Uterus (tissue), 3 donors: ENCODE measurements at regions not wholly inside any gene's neighbourhood (a gene's known extent, or its start where the extent isn't known, plus 50 kb on each side); places are given as distances from the start of the nearest gene placed in this dataset. TPM values are rescaled to one million over a fixed set of nuclear protein-coding genes. Genes with fewer than 3 reads are reported as not detected.
A peak's percentile ranks its signal among the peaks of the same experiment; 100 is the strongest.

Experiments
- DNase-seq, 2 donors: peaks; one replicate each; pipeline ENCODE4 v3.0.0-alpha.2; 2019 to 2020
- H3K27ac ChIP-seq, 2 donors: fragments of 200-600 bp; sonication (generic); 1 replicate in 1 of 2; 2 replicates in 1 of 2; pipeline ENCODE4 v1.5.1; 2016 to 2018
- H3K27me3 ChIP-seq, 2 donors: fragments of 200-600 bp; sonication (generic); one replicate each; pipeline ENCODE4 v1.5.1; 2018 to 2019; ENCODE audit warnings: control low read depth in 1 of 2
- H3K36me3 ChIP-seq, 2 donors: fragments of 200-600 bp; sonication (generic); one replicate each; pipeline ENCODE4 v1.5.1; 2019; ENCODE audit warnings: control low read depth in 1 of 2
- H3K4me1 ChIP-seq, 2 donors: fragments of 200-600 bp; sonication (generic); one replicate each; pipeline ENCODE4 v1.5.1; 2018 to 2019; ENCODE audit warnings: control low read depth in 1 of 2
- H3K4me3 ChIP-seq, 2 donors: fragments of 200-600 bp; sonication (generic); 1 replicate in 1 of 2; 2 replicates in 1 of 2; pipeline ENCODE4 v1.5.1; 2018 to 2019; ENCODE audit warnings: mild to moderate bottlenecking in 1 of 2
- H3K9me3 ChIP-seq, 2 donors: fragments of 200-600 bp; sonication (generic); one replicate each; pipeline ENCODE4 v1.5.1; 2019; ENCODE audit warnings: control low read depth in 1 of 2
- CTCF ChIP-seq, 4 experiments: fragments of 200-600 bp in 2 of 4; fragments of 450-650 bp in 2 of 4; sonication (generic) in 2 of 4; IDR thresholded peaks; one replicate each; pipeline ENCODE4 v1.5.1; 2016 to 2019; ENCODE audit warnings: antibody characterized with exemption in 4 of 4, mild to moderate bottlenecking in 2 of 4, moderate library complexity in 1 of 4
- POLR2A ChIP-seq, 2 donors: fragments of 450-650 bp; IDR thresholded peaks; one replicate each; pipeline ENCODE4 v1.6.1; 2016; ENCODE audit warnings: antibody characterized with exemption in 2 of 2, mild to moderate bottlenecking in 1 of 2, moderate library complexity in 1 of 2
- intact Hi-C: fragments of 100-400 bp; cut with DNase I; formaldehyde crosslinking; loops from one replicate; pipeline ENCODE4 v1.15.1; 2023; ENCODE audit warnings: low total_unique reads
- microRNA-seq: library from miRNA; unstranded; fragments of <30 nt; microRNA quantifications from one replicate; pipeline ENCODE4, GENCODE V29; 2016; ENCODE audit warnings: borderline microRNAs expressed, borderline replicate concordance
- small RNA-seq: library from RNA; depleted of rRNA; stranded (forward); fragments of <200 nt; gene quantifications from one replicate; pipeline ENCODE3, GENCODE V24; 2016
- donor health status: DM: yes; HTN: yes; CAD: no.

- no peaks in the 10 kb centered on the region for H3K9me3 ChIP-seq
- H3K4me1 ChIP-seq = no peaks in the 10 kb centered on the region
- no peak for TF ChIP-seq POLR2A (IDR thresholded peaks at IDR 0.05)
- TF ChIP-seq CTCF (IDR thresholded peaks at IDR 0.05) = no peak
- intact Hi-C loops = no loop called here
- no peaks in the 10 kb centered on the region for H3K27me3 ChIP-seq
- H3K4me3 ChIP-seq = no peak overlapping the region
- DNase-seq = peak; percentile 86 to 89
- H3K36me3 ChIP-seq = no peaks in the 10 kb centered on the region
- peak overlapping the region; percentile 77 to 80 for H3K27ac ChIP-seq
These were observed 49.8 kb upstream of the LGALSL start for GRCh38 chr2:64404002-64404731.

Small RNA genes lying in the stretch of these regions (microRNA-seq; reads per million reads assigned to microRNA genes)
- not detected for gene MIR4433A
- not detected for gene MIR4433B

Small RNA genes lying in the stretch of these regions (small RNA-seq; reads per million reads assigned to genes)
- gene AC012368.3 (not detected), gene MIR4433B (not detected)
